Small intestine (tissue), 7 donors: ENCODE measurements at regions not wholly inside any gene's neighbourhood (a gene's known extent, or its start where the extent isn't known, plus 50 kb on each side); places are given as distances from the start of the nearest gene placed in this dataset.

Experiments
- DNase-seq, 2 donors: peaks; one replicate each; pipeline versions ENCODE4 v3.0.0 to v3.0.0-alpha.2; 2013
- FAIRE-seq: peaks from 2 replicates; lab custom pipeline; 2012; peaks lifted over from hg19 to GRCh38; lab: Jason Lieb, UNC
- H3K27ac ChIP-seq, 3 donors: one replicate each; pipeline ENCODE4 v1.5.1; 2013; ENCODE audit warnings: low read length in 2 of 3, mild to moderate bottlenecking in 2 of 3, control low read depth in 1 of 3, inconsistent platforms in 1 of 3, low read depth in 1 of 3, moderate library complexity in 1 of 3
- H3K27me3 ChIP-seq, 3 donors: one replicate each; pipeline ENCODE4 v1.6.1; 2013; ENCODE audit warnings: low read length in 3 of 3, inconsistent platforms in 1 of 3; ENCODE audit not compliant: control insufficient read depth in 3 of 3, insufficient read depth in 3 of 3
- H3K36me3 ChIP-seq, 3 donors: one replicate each; pipeline ENCODE4 v1.6.1; 2013; ENCODE audit warnings: low read length in 3 of 3, inconsistent platforms in 1 of 3, low read depth in 1 of 3, mild to moderate bottlenecking in 1 of 3, moderate library complexity in 1 of 3; ENCODE audit not compliant: control insufficient read depth in 3 of 3, insufficient read depth in 2 of 3
- H3K4me1 ChIP-seq, 3 donors: one replicate each; pipeline ENCODE4 v1.6.1; 2013; ENCODE audit warnings: low read length in 2 of 3, inconsistent platforms in 1 of 3, low read depth in 1 of 3, mild to moderate bottlenecking in 1 of 3, moderate library complexity in 1 of 3; ENCODE audit not compliant: control insufficient read depth in 3 of 3, insufficient read depth in 2 of 3
- H3K4me3 ChIP-seq, 3 donors: one replicate each; pipeline ENCODE4 v1.5.1; 2013; ENCODE audit warnings: low read length in 3 of 3, control low read depth in 1 of 3, inconsistent platforms in 1 of 3, low read depth in 1 of 3, mild to moderate bottlenecking in 1 of 3, moderate library complexity in 1 of 3
- H3K9me3 ChIP-seq, 2 donors: one replicate each; pipeline ENCODE4 v1.6.1; 2013; ENCODE audit warnings: low read depth in 1 of 2, low read length in 1 of 2; ENCODE audit not compliant: control insufficient read depth in 2 of 2, insufficient read depth in 1 of 2
- WGBS, 3 donors: extraction: QIAGEN DNeasy Blood & Tissue Kit; methylation state at CpG; one replicate each; pipeline ENCODE4 v1.1.7; 2013; 5-methylcytosine and 5-hydroxymethylcytosine counted together
- donor health status: healthy with polysubstance abuse.
- donor health status: control.
- donor health status: control.
- donor health status: Bipolar disorder and iron deficiency.
- donor health status: healthy.

DNA sequence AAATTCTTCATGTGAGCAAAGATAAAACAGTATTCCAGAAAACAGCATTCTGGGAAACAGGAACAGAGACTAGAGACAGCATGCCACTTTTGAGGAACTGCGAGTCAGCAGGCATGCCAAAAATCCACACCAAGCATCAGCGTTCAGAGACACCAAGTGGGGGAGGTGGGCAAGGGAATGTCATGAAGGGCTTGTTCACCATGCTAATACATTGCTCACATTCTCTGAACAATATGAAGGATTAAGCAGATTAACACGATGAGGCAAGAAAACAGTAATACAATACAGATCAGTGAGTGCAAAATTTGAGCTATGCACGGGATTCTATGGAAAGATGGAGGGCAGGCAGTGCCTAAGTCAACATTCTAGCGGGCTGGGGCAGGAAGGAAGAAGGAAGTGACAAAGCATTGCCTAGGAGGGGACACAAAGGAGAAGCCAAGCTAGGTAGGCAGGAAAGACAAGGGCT, 278.3 kb downstream of the FBXW7 start:
- H3K4me3 ChIP-seq: no peak overlapping the region
- H3K27ac ChIP-seq: no peak overlapping the region
- H3K27me3 ChIP-seq: no peaks in the 10 kb centered on the region
- no peaks in the 10 kb centered on the region for H3K36me3 ChIP-seq
- DNase-seq (no peak), FAIRE-seq (no peak)
- peaks cover 0 to 4% of the 10 kb centered on the region in 2 donors for H3K9me3 ChIP-seq
- 59 to 66% (median 59%) methylated on average over 5 of the region's 5 CpGs for WGBS, 3 donors
- H3K4me1 ChIP-seq: no peaks in the 10 kb centered on the region

DNA sequence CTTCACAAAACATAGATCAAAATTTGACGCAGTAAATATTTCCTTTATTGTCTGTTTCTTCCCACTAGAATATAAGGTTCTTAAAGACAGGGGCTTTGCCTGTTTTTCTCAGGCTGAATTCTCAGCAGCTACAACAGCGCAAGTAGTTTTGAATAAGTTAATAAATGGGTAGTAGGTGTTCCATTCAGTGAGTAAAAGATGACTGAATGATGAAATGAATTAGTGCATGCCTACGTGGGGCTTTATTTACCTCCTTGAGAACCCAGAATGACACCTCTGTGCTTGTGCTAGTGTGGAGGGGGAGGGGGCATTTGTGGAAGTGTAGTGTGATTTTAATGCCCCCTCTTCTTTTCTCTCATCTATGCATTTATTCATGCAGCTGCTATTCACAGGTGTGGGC, 278.9 kb downstream of the FBXW7 start:
- no peaks in the 10 kb centered on the region for H3K36me3 ChIP-seq
- no peak for DNase-seq
- H3K27ac ChIP-seq: no peak overlapping the region
- H3K27me3 ChIP-seq: no peaks in the 10 kb centered on the region
- WGBS, 3 donors: 87 to 92% (median 88%) methylated on average over 3 of the region's 3 CpGs
- peaks cover 0 to 4% of the 10 kb centered on the region in 2 donors for H3K9me3 ChIP-seq
- FAIRE-seq: no peak
- H3K4me1 ChIP-seq: no peaks in the 10 kb centered on the region
- no peak overlapping the region for H3K4me3 ChIP-seq

DNA sequence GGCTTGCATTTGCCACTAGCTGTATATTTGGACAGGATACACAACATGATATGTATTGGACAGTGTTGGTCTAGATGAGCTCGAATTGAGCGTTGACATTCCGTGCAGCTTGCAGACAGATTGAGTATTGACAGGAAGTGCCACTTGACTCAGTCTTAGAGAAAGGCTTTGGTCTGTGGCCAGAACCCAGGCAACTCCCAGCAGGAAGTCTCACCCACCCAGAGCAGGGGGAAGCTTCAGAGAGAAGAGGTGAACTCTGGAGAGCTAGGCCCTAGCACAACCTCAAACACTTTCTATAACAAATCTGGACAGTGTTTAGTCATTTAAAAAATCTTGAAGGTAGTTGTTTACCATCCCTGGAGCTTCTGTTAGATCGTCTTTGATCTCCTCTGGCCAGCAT, 280.5 kb downstream of the FBXW7 start:
- Histone ChIP-seq H3K4me3 (no peak overlapping the region), H3K36me3 (no peaks in the 10 kb centered on the region), H3K27ac (no peak overlapping the region), H3K9me3 (peaks cover 0 to 4% of the 10 kb centered on the region in 2 donors), H3K4me1 (no peaks in the 10 kb centered on the region), H3K27me3 (no peaks in the 10 kb centered on the region)
- no peak for DNase-seq
- WGBS, 3 donors: 34 to 82% (median 68%) methylated on average over 4 of the region's 4 CpGs
- FAIRE-seq: no peak

DNA sequence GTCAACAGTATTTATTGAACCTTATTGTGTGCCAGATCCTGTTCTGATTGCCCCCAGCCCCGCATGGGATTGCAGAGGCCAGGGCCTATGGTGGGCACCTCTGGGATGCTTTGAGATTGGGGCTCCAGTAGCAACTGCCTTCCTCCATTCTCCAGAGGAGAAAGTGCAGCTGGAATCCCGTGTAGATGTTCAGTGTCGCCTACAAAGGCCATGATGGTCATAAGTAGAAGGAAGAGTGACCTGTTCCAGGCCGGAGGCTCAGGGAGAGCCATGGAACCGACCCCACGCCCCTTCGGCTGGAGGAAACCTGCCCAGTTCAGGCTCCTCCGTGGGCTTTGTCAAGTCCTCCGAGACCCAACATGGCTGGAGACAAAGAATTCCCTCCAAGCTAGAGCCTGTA, 287.5 kb downstream of the FBXW7 start:
- H3K27ac ChIP-seq: no peak overlapping the region
- H3K4me1 ChIP-seq: no peaks in the 10 kb centered on the region
- no peaks in the 10 kb centered on the region for H3K9me3 ChIP-seq
- WGBS, 3 donors: 88 to 95% (median 91%) methylated on average over 9 of the region's 9 CpGs
- DNase-seq (no peak), FAIRE-seq (no peak)
- no peaks in the 10 kb centered on the region for H3K36me3 ChIP-seq
- peaks cover 0 to 6% (median 0%) of the 10 kb centered on the region in 3 donors for H3K27me3 ChIP-seq
- H3K4me3 ChIP-seq: no peak overlapping the region

DNA sequence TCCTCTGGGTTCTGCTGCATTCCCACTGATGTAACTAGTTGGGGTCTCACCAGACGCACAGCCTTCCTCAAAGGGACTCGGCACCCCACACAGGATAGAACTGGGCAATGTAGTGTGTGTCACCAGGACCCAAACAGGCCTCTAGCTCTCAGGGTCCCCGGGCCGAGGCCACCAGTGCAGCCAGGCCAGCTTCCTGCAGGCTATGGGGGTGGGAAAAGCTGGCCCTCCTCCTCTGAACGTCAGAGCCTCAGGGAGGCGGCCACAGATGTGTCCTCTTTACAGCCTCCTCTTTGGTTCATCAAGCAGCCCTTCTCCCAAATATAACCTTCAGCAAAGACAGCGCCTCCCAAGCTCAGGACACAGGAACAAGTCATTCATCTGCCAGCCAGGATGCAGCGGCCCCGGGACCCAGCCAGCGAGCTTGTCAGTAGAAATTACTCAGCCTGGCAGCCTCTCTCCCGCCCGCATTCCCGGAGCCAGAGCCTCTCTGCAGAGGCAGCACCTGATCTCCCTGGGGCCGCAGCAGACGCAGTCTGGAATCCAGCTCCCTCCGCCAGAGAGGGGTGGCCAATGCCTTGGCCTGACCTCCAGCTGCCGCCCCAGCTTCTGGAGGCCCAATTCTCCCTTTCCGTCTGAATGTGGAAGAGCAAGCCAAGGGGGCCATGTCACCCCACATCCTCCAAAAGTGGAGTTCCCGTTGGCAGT, 288.5 kb downstream of the FBXW7 start:
- Histone ChIP-seq H3K27me3 (peaks cover 0 to 6% (median 0%) of the 10 kb centered on the region in 3 donors), H3K4me1 (no peaks in the 10 kb centered on the region), H3K36me3 (no peaks in the 10 kb centered on the region), H3K4me3 (no peak overlapping the region), H3K9me3 (no peaks in the 10 kb centered on the region), H3K27ac (no peak overlapping the region)
- no peak for FAIRE-seq
- no peak for DNase-seq
- 80 to 86% (median 83%) methylated on average over 18 to 19 of the region's 19 CpGs for whole genome bisulfite sequencing, 3 donors

DNA sequence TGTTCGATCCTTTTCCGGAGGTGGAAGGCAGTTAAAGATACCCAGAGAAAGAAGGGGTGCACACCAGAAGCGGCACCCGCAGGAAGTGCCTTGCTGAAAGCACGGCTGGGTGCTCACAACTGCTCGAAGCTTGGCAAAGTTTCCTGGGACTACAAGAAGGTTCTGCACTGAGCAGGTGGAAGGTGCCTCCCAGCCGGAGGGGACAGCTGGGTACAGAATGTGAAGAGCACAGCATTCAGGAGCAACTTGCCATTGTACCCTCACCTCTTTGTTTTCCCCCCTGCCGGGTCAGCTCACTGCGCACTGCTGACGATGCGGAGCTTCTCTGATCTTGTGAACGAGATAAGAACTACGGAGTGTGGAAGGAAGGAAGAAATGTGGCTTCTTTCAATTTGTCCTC, 289.2 kb downstream of the FBXW7 start:
- Histone ChIP-seq H3K9me3 (no peaks in the 10 kb centered on the region), H3K36me3 (no peaks in the 10 kb centered on the region), H3K27ac (no peak overlapping the region), H3K4me3 (no peak overlapping the region), H3K27me3 (peaks cover 0 to 6% (median 0%) of the 10 kb centered on the region in 3 donors), H3K4me1 (no peaks in the 10 kb centered on the region)
- FAIRE-seq (no peak), DNase-seq (no peak)
- WGBS, 3 donors: 71 to 79% (median 78%) methylated on average over 13 of the region's 13 CpGs

DNA sequence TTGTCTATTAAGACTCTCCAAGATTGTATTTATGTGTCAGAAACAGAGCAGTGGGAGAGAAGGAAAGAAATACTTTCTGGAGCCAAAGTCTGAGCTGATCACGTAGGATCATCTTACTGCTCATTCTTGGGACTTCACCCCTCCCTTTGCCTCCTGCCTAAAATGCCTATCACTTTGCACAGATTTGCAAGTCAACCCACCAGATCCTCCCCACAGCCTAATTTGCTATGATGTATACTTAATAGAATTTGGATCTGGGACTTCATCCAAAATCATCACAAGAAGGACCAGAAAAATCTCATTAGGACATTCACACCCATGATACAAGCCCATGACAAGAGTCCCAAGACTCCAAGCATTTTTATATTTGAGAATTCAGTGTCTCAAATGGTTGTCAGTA, 290.2 kb downstream of the FBXW7 start:
- no peak for DNase-seq
- peaks cover 0 to 6% (median 0%) of the 10 kb centered on the region in 3 donors for H3K27me3 ChIP-seq
- no peaks in the 10 kb centered on the region for H3K36me3 ChIP-seq
- H3K27ac ChIP-seq: no peak overlapping the region
- H3K4me1 ChIP-seq: no peaks in the 10 kb centered on the region
- FAIRE-seq: no peak
- no peaks in the 10 kb centered on the region for H3K9me3 ChIP-seq
- WGBS, 3 donors: 68 to 74% (median 69%) methylated on average over 1 of the region's 1 CpG
- H3K4me3 ChIP-seq: no peak overlapping the region

DNA sequence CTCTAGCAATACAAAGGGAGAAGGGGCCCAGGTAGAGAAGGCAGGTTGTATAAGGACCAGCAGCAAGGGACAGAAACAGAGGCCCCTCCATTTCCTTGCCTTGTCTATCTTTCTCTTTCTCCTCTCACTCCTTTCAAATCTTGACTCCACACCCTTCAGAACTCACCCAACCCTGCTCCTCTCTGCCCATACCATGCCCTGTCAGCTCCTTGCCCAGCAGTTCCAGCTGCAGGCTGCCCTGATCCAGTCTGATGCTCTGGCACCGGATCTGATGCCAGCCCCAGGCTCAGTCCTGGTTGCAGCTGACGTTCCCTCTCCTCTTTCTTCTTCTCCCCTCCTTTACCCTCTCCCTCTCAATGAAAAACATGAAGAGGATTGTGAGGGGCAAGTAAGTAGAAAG, 291.2 kb downstream of the FBXW7 start:
- no peak for DNase-seq
- Histone ChIP-seq H3K27ac (no peak overlapping the region), H3K4me3 (no peak overlapping the region), H3K36me3 (no peaks in the 10 kb centered on the region), H3K27me3 (peaks cover 0 to 6% (median 0%) of the 10 kb centered on the region in 3 donors), H3K4me1 (no peaks in the 10 kb centered on the region), H3K9me3 (no peaks in the 10 kb centered on the region)
- FAIRE-seq: no peak
- 81 to 91% (median 82%) methylated on average over 2 of the region's 2 CpGs for WGBS, 3 donors
